ENCODE measurements at regions not wholly inside any gene's neighbourhood (a gene's known extent, or its start where the extent isn't known, plus 50 kb on each side); places are given as distances from the start of the nearest gene placed in this dataset.

DNA sequence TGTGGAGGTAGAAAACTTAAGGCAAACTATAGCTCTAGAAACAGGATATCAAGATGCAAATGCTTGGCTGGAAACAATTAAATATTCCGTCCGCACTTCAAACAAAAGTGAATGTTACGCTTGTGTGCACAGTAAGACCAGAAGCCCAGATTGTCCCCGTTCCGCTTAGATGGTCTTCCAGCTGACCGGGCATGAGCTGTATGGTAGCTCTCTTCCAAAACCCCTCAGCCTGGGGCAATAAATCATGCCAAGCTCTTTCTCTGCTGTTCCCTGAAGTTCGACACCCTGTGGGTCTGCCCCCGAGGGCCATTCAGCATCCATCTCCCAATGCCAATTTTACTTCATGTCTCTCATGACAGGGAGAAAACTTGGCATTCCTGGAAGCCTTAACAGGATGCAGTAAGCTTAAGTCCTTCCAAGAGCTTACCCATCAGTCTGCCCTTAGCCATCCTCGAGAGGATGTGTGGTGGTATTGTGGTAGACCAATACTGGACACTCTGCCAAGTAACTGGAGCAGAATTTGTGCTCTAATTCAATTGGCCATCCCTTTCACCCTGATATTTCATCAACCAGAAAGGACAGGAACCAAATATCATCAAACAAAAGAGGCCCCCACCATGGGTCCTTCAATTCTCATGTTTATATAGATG, 70.7 kb upstream of the RANBP6 start:
- Histone ChIP-seq H2AFZ (ENCODE audit: low read depth, low read length) (no peak overlapping the region), H3K4me2 (ENCODE audit: insufficient read depth, low read length) (no peak overlapping the region), H3K9ac (ENCODE audit: insufficient read depth in 1 of 2, low read depth in 2 of 2, low read length in 2 of 2) (no peak overlapping the region), H3K27ac (ENCODE audit: extremely low read depth, low read depth, low read length) (no peak overlapping the region), H3K9me1 (ENCODE audit: control insufficient read depth, insufficient read depth, low read length) (no peaks in the 10 kb centered on the region), H3K4me3 (no peak overlapping the region), H3K36me3 (ENCODE audit: control insufficient read depth, insufficient read depth, low read length) (no peaks in the 10 kb centered on the region), H3K27me3 (ENCODE audit: control insufficient read depth in 2 of 2, insufficient read depth in 2 of 2, low read length in 2 of 2) (peaks cover 0 to 2% of the 10 kb centered on the region in 2 experiments; a peak in 2 of 5 replicates), H3K79me2 (ENCODE audit: control insufficient read depth, insufficient read depth, low read length) (no peaks in the 10 kb centered on the region), H4K20me1 (replicated peaks; ENCODE audit: control insufficient read depth, insufficient read depth, low read length) (no peaks in the 10 kb centered on the region), H3K9me3 (replicated peaks; ENCODE audit: control insufficient read depth, insufficient read depth, low read depth, low read length) (no peaks in the 10 kb centered on the region), H3K4me1 (replicated peaks in 1 of 2; ENCODE audit: control insufficient read depth in 2 of 2, insufficient read depth in 2 of 2, low read length in 2 of 2) (no peaks in the 10 kb centered on the region)
- 7% methylated on average over 9 of the region's 9 CpGs for WGBS (ENCODE audit: insufficient coverage, low coverage, missing lambda C conversion rate)
- TF ChIP-seq, protein P1, sequence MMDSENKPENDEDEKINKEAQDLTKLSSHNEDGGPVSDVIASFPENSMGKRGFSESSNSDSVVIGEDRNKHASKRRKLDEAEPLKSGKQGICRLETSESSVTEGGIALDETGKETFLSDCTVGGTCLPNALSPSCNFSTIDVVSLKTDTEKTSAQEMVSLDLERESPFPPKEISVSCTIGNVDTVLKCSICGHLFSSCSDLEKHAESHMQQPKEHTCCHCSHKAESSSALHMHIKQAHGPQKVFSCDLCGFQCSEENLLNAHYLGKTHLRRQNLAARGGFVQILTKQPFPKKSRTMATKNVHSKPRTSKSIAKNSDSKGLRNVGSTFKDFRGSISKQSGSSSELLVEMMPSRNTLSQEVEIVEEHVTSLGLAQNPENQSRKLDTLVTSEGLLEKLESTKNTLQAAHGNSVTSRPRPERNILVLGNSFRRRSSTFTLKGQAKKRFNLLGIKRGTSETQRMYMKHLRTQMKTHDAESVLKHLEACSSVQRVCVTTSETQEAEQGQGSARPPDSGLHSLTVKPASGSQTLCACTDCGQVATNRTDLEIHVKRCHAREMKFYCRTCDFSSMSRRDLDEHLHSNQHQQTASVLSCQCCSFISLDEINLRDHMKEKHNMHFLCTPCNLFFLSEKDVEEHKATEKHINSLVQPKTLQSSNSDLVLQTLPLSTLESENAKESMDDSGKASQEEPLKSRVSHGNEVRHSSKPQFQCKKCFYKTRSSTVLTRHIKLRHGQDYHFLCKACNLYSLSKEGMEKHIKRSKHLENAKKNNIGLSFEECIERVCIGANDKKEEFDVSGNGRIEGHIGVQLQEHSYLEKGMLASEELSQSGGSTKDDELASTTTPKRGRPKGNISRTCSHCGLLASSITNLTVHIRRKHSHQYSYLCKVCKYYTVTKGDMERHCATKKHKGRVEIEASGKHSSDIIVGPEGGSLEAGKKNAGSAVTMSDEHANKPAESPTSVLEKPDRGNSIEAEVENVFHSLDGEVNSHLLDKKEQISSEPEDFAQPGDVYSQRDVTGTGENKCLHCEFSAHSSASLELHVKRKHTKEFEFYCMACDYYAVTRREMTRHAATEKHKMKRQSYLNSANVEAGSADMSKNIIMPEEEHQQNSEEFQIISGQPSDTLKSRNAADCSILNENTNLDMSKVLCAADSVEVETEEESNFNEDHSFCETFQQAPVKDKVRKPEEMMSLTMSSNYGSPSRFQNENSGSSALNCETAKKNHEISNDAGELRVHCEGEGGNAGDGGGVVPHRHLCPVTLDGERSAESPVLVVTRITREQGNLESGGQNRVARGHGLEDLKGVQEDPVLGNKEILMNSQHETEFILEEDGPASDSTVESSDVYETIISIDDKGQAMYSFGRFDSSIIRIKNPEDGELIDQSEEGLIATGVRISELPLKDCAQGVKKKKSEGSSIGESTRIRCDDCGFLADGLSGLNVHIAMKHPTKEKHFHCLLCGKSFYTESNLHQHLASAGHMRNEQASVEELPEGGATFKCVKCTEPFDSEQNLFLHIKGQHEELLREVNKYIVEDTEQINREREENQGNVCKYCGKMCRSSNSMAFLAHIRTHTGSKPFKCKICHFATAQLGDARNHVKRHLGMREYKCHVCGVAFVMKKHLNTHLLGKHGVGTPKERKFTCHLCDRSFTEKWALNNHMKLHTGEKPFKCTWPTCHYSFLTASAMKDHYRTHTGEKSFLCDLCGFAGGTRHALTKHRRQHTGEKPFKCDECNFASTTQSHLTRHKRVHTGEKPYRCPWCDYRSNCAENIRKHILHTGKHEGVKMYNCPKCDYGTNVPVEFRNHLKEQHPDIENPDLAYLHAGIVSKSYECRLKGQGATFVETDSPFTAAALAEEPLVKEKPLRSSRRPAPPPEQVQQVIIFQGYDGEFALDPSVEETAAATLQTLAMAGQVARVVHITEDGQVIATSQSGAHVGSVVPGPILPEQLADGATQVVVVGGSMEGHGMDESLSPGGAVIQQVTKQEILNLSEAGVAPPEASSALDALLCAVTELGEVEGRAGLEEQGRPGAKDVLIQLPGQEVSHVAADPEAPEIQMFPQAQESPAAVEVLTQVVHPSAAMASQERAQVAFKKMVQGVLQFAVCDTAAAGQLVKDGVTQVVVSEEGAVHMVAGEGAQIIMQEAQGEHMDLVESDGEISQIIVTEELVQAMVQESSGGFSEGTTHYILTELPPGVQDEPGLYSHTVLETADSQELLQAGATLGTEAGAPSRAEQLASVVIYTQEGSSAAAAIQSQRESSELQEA (IDR thresholded peaks at IDR 0.05; ENCODE audit: low read depth): no peak
- TF ChIP-seq MEIS2 (IDR thresholded peaks at IDR 0.05; ENCODE audit: partially characterized antibody) (no peak), MAFK (IDR thresholded peaks at IDR 0.05; ENCODE audit: low read length) (no peak), SOX6 (IDR thresholded peaks at IDR 0.05) (no peak), PURB (CRISPR knock-in tag; IDR thresholded peaks at IDR 0.05; ENCODE audit: low read depth) (no peak), ZNF174 (CRISPR knock-in tag; IDR thresholded peaks at IDR 0.05) (no peak), DPF2 (IDR thresholded peaks at IDR 0.05) (no peak)
- TF ChIP-seq, protein P2, sequence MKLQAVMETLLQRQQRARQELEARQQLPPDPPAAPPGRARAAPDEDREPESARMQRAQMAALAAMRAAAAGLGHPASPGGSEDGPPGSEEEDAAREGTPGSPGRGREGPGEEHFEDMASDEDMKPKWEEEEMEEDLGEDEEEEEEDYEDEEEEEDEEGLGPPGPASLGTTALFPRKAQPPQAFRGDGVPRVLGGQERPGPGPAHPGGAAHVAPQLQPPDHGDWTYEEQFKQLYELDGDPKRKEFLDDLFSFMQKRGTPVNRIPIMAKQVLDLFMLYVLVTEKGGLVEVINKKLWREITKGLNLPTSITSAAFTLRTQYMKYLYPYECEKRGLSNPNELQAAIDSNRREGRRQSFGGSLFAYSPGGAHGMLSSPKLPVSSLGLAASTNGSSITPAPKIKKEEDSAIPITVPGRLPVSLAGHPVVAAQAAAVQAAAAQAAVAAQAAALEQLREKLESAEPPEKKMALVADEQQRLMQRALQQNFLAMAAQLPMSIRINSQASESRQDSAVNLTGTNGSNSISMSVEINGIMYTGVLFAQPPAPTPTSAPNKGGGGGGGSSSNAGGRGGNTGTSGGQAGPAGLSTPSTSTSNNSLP (IDR thresholded peaks at IDR 0.05; ENCODE audit: borderline replicate concordance, low read depth, low read length): no peak
- FAIRE-seq: no peak
- no peak for DNase-seq (ENCODE audit: extremely low read depth in 1 of 4, low spot score in 3 of 4)
- in situ Hi-C loops (cut with MboI) (no loop called here), intact Hi-C loops (cut with micrococcal nuclease) (no loop called here)
- no TSS peak for BruUV-seq (replicated peaks)
- no peak for ATAC-seq
- ChIA-PET POLR2A (interaction anchor here (0.6 kb wide), 1 partner anchor 71 kb away, joined by 5 read pairs; the partner anchor contains the start of gene RANBP6), CTCF (ENCODE audit: low intra/inter-chr PET ratio) (no interaction called here)
